HG02759 (cell line): ENCODE measurements at regions not wholly inside any gene's neighbourhood (a gene's known extent, or its start where the extent isn't known, plus 50 kb on each side); places are given as distances from the start of the nearest gene placed in this dataset.

Source experiments
- ATAC-seq: cut with Tn5 transposase; IDR thresholded peaks from one replicate; pipeline ENCODE4 v1.9.1; 2021; ENCODE audit warnings: mild to moderate bottlenecking, moderate library complexity; ENCODE audit not compliant: unreplicated experiment

GRCh38 chr6:165883851-165884640 is 221.0 kb upstream of the PDE10A start:
- no peak for ATAC-seq

- ATAC-seq, result no peak
Observed at GRCh38 chr6:165881806-165882205, 218.8 kb upstream of the PDE10A start.

- ATAC-seq, result no peak
Observed at GRCh38 chr6:165880686-165881085, 217.6 kb upstream of the PDE10A start.

GRCh38 chr6:165877773-165878172 is 214.7 kb upstream of the PDE10A start:
- no peak for ATAC-seq

GRCh38 chr6:165877192-165877591 is 214.2 kb upstream of the PDE10A start:
- ATAC-seq, result no peak

- ATAC-seq, result no peak
Observed at GRCh38 chr6:165876588-165876987, 213.5 kb upstream of the PDE10A start.

- no peak for ATAC-seq
Observed at GRCh38 chr6:165875946-165876345, 212.9 kb upstream of the PDE10A start.

GRCh38 chr6:165873976-165874375 is 210.9 kb upstream of the PDE10A start:
- no peak for ATAC-seq

GRCh38 chr6:165872811-165873210 is 209.8 kb upstream of the PDE10A start:
- no peak for ATAC-seq

- no peak for ATAC-seq
Observed at GRCh38 chr6:165872311-165872710, 209.3 kb upstream of the PDE10A start.

- no peak for ATAC-seq
Observed at GRCh38 chr6:165871571-165871970, 208.5 kb upstream of the PDE10A start.

- no peak for ATAC-seq
Observed at GRCh38 chr6:165869526-165869925, 206.5 kb upstream of the PDE10A start.

GRCh38 chr6:165864925-165865324 is 201.9 kb upstream of the PDE10A start:
- ATAC-seq, result no peak

- ATAC-seq, result no peak
Observed at GRCh38 chr6:165864218-165864617, 201.2 kb upstream of the PDE10A start.

- no peak for ATAC-seq
Observed at GRCh38 chr6:165863801-165864200, 200.8 kb upstream of the PDE10A start.

- no peak for ATAC-seq
Observed at GRCh38 chr6:165862813-165863212, 199.8 kb upstream of the PDE10A start.

- ATAC-seq, result no peak
Observed at GRCh38 chr6:165861226-165861625, 198.2 kb upstream of the PDE10A start.

- no peak for ATAC-seq
Observed at GRCh38 chr6:165858586-165858985, 195.5 kb upstream of the PDE10A start.

GRCh38 chr6:165855856-165856255 is 192.8 kb upstream of the PDE10A start:
- ATAC-seq, result no peak

- no peak for ATAC-seq
Observed at GRCh38 chr6:165854863-165855593, 192.0 kb upstream of the PDE10A start.

- ATAC-seq, result no peak
Observed at GRCh38 chr6:165854061-165854862, 191.2 kb upstream of the PDE10A start.
